HG02885 (cell line): ENCODE measurements at regions not wholly inside any gene's neighbourhood (a gene's known extent, or its start where the extent isn't known, plus 50 kb on each side); places are given as distances from the start of the nearest gene placed in this dataset.

Source experiments
- ATAC-seq: cut with Tn5 transposase; IDR thresholded peaks from one replicate; pipeline ENCODE4 v1.9.1; 2021; ENCODE audit warnings: mild to moderate bottlenecking; ENCODE audit not compliant: unreplicated experiment, poor library complexity

GRCh38 chr2:223500709-223501108, 101.5 kb downstream of the SCG2 start:
- ATAC-seq, result no peak

GRCh38 chr2:223501641-223502040, 100.5 kb downstream of the SCG2 start:
- ATAC-seq, result no peak

GRCh38 chr2:223503746-223504145, 98.4 kb downstream of the SCG2 start:
- no peak for ATAC-seq

- no peak for ATAC-seq
Observed at GRCh38 chr2:223508372-223508771, 93.8 kb downstream of the SCG2 start.

- ATAC-seq, result no peak
Observed at GRCh38 chr2:223510713-223511112, 91.4 kb downstream of the SCG2 start.

- ATAC-seq, result no peak
Observed at GRCh38 chr2:223511168-223511567, 91.0 kb downstream of the SCG2 start.

- ATAC-seq, result no peak
Observed at GRCh38 chr2:223513771-223514455, 88.2 kb downstream of the SCG2 start.

GRCh38 chr2:223519471-223519870, 82.7 kb downstream of the SCG2 start:
- no peak for ATAC-seq

- ATAC-seq, result no peak
Observed at GRCh38 chr2:223522796-223523195, 79.4 kb downstream of the SCG2 start.

- ATAC-seq, result no peak
Observed at GRCh38 chr2:223523551-223524001, 78.6 kb downstream of the SCG2 start.

GRCh38 chr2:223524066-223524465, 78.1 kb downstream of the SCG2 start:
- no peak for ATAC-seq

GRCh38 chr2:223526106-223526505, 76.1 kb downstream of the SCG2 start:
- ATAC-seq, result no peak

- ATAC-seq, result no peak
Observed at GRCh38 chr2:223528036-223528435, 74.1 kb downstream of the SCG2 start.

GRCh38 chr2:223529696-223530095, 72.5 kb downstream of the SCG2 start:
- ATAC-seq, result no peak

GRCh38 chr2:223530811-223531210, 71.3 kb downstream of the SCG2 start:
- no peak for ATAC-seq

- ATAC-seq, result no peak
Observed at GRCh38 chr2:223532161-223532560, 70.0 kb downstream of the SCG2 start.

GRCh38 chr2:223532712-223533111, 69.4 kb downstream of the SCG2 start:
- no peak for ATAC-seq

GRCh38 chr2:223536546-223536945, 65.6 kb downstream of the SCG2 start:
- ATAC-seq, result no peak

GRCh38 chr2:223537115-223537514, 65.0 kb downstream of the SCG2 start:
- no peak for ATAC-seq

- ATAC-seq, result no peak
Observed at GRCh38 chr2:223537651-223538601, 64.2 kb downstream of the SCG2 start.

- no peak for ATAC-seq
Observed at GRCh38 chr2:223538920-223539440, 63.2 kb downstream of the SCG2 start.
